Panc1 (cell line): ENCODE measurements at regions not wholly inside any gene's neighbourhood (a gene's known extent, or its start where the extent isn't known, plus 50 kb on each side); places are given as distances from the start of the nearest gene placed in this dataset.

Source experiments
- ATAC-seq: fragments of 200-7000 bp; cut with Tn5 transposase; 2 replicates; pipeline ENCODE4 v1.9.1; 2020; ENCODE audit warnings: mild to moderate bottlenecking, moderate library complexity
- BruUV-seq: library from RNA; stranded (reverse); fragments of 400-500 nt; replicated peaks from 2 replicates; lab custom pipeline; 2021; lab: Mats Ljungman, UMichigan
- CTCF ChIA-PET: fragments of 300-600 bp; sonication (Branson Sonifier 250); formaldehyde crosslinking; loops from one replicate; lab custom pipeline; 2022; ENCODE audit warnings: antibody characterized with exemption; lab: Charles Lee
- POLR2A ChIA-PET: fragments of 300-600 bp; sonication (Branson Sonifier 250); formaldehyde crosslinking; loops from one replicate; lab custom pipeline; 2022; ENCODE audit warnings: antibody characterized with exemption; lab: Charles Lee
- DNase-seq: peaks from one replicate; pipeline ENCODE4 v3.0.0-alpha.2; 2010; ENCODE audit warnings: low read depth, low spot score
- H3K27ac ChIP-seq: 2 replicates; pipeline ENCODE4 v1.5.1; 2011; ENCODE audit warnings: mild to moderate bottlenecking, low read length, inconsistent platforms
- H3K27me3 ChIP-seq: fragments of 200-500 bp; sonication (Bioruptor generic); 2 replicates; pipeline ENCODE4 v1.6.0; 2014; ENCODE audit warnings: low read length, inconsistent platforms; ENCODE audit not compliant: control insufficient read depth, insufficient read depth
- H3K36me3 ChIP-seq: fragments of 200-500 bp; sonication (Bioruptor generic); 2 replicates; pipeline ENCODE4 v1.5.1; 2014; ENCODE audit warnings: inconsistent platforms, mild to moderate bottlenecking, low read length, moderate library complexity; ENCODE audit not compliant: control insufficient read depth, insufficient read depth
- H3K4me1 ChIP-seq: 2 replicates; pipeline ENCODE4 v1.5.1; 2011; ENCODE audit warnings: inconsistent platforms, mild to moderate bottlenecking, low read length, moderate library complexity; ENCODE audit not compliant: control insufficient read depth, insufficient read depth
- H3K4me3 ChIP-seq, 2 experiments: 2 replicates each; pipeline ENCODE4 v1.5.1; 2011 to 2012; ENCODE audit warnings: low read depth in 2 of 2, low read length in 2 of 2, mild to moderate bottlenecking in 2 of 2, inconsistent platforms in 1 of 2, moderate library complexity in 1 of 2
- H3K9me3 ChIP-seq: fragments of 200-500 bp; sonication (Bioruptor generic); 2 replicates; pipeline ENCODE4 v1.5.1; 2014; ENCODE audit warnings: low read depth, mild to moderate bottlenecking, inconsistent platforms, low read length, moderate library complexity; ENCODE audit not compliant: control insufficient read depth, insufficient read depth
- POLR2AphosphoS5 ChIP-seq: IDR thresholded peaks from 2 replicates; pipeline ENCODE4 v1.6.1; 2012; ENCODE audit warnings: mild to moderate bottlenecking, low read depth, low read length, moderate library complexity
- SIN3A ChIP-seq: IDR thresholded peaks from 2 replicates; pipeline ENCODE4 v1.6.1; 2012; ENCODE audit warnings: low read depth, mild to moderate bottlenecking, low read length, moderate library complexity, borderline replicate concordance; ENCODE audit not compliant: insufficient read depth
- TCF7L2 ChIP-seq: IDR thresholded peaks from 2 replicates; pipeline ENCODE4 v1.6.1; 2011; ENCODE audit warnings: mild to moderate bottlenecking, low read depth, low read length, inconsistent platforms
- in situ Hi-C: cut with HindIII; loops from 2 replicates; pipeline ENCODE4 v1.10.0; 2016; ENCODE audit warnings: low sequenced_read_pairs, low pct_unique_long_range_greater_than_20kb
- intact Hi-C: fragments of 100-400 bp; cut with micrococcal nuclease; formaldehyde crosslinking; loops from one replicate; pipeline ENCODE4 v1.10.0; 2022; ENCODE audit not compliant: unreplicated experiment
- TF ChIP-seq, protein P1 (sequence below), 2 experiments: IDR thresholded peaks; 2 replicates each; pipeline ENCODE4 v1.6.1; 2011 to 2012; ENCODE audit warnings: low read depth in 2 of 2, control low read depth in 1 of 2, low read length in 1 of 2, mild to moderate bottlenecking in 1 of 2, moderate library complexity in 1 of 2; ENCODE audit not compliant: insufficient read depth in 1 of 2
- TF ChIP-seq, protein P2 (sequence below): fragments of 450-650 bp; IDR thresholded peaks from 2 replicates; pipeline ENCODE4 v1.5.1; 2017; ENCODE audit warnings: mild to moderate bottlenecking

DNA sequence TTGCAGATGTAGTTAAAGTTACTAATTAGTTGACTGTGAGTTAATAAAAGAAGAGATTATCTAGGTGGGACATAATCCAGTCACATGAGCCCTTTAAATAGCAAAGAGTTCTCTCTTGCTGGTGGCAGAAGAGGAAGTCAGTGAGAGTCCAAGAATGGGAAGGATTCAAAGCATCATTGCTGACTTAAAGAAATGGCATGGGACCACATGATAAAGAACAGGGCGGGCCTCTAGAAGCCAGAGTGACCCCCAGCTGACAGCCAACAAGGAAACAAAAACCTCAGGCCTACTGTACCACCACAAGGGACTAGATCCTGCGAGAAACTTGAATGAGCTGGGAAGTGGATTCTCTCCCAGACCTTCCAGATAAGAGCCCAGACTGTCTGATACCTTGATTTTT lies 447.2 kb upstream of the CCDC54 start:
- ChIA-PET POLR2A (no interaction called here), CTCF (no interaction called here)
- TF ChIP-seq POLR2AphosphoS5, result no peak
- TF ChIP-seq SIN3A, result no peak
- TF ChIP-seq, protein P1, sequence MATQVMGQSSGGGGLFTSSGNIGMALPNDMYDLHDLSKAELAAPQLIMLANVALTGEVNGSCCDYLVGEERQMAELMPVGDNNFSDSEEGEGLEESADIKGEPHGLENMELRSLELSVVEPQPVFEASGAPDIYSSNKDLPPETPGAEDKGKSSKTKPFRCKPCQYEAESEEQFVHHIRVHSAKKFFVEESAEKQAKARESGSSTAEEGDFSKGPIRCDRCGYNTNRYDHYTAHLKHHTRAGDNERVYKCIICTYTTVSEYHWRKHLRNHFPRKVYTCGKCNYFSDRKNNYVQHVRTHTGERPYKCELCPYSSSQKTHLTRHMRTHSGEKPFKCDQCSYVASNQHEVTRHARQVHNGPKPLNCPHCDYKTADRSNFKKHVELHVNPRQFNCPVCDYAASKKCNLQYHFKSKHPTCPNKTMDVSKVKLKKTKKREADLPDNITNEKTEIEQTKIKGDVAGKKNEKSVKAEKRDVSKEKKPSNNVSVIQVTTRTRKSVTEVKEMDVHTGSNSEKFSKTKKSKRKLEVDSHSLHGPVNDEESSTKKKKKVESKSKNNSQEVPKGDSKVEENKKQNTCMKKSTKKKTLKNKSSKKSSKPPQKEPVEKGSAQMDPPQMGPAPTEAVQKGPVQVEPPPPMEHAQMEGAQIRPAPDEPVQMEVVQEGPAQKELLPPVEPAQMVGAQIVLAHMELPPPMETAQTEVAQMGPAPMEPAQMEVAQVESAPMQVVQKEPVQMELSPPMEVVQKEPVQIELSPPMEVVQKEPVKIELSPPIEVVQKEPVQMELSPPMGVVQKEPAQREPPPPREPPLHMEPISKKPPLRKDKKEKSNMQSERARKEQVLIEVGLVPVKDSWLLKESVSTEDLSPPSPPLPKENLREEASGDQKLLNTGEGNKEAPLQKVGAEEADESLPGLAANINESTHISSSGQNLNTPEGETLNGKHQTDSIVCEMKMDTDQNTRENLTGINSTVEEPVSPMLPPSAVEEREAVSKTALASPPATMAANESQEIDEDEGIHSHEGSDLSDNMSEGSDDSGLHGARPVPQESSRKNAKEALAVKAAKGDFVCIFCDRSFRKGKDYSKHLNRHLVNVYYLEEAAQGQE (IDR thresholded peaks at IDR 0.05; ENCODE audit: insufficient read depth in 1 of 2, low read depth in 2 of 2, low read length in 1 of 2), result no peak
- TF ChIP-seq TCF7L2, result no peak
- TF ChIP-seq, protein P2, sequence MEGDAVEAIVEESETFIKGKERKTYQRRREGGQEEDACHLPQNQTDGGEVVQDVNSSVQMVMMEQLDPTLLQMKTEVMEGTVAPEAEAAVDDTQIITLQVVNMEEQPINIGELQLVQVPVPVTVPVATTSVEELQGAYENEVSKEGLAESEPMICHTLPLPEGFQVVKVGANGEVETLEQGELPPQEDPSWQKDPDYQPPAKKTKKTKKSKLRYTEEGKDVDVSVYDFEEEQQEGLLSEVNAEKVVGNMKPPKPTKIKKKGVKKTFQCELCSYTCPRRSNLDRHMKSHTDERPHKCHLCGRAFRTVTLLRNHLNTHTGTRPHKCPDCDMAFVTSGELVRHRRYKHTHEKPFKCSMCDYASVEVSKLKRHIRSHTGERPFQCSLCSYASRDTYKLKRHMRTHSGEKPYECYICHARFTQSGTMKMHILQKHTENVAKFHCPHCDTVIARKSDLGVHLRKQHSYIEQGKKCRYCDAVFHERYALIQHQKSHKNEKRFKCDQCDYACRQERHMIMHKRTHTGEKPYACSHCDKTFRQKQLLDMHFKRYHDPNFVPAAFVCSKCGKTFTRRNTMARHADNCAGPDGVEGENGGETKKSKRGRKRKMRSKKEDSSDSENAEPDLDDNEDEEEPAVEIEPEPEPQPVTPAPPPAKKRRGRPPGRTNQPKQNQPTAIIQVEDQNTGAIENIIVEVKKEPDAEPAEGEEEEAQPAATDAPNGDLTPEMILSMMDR, result no peak
- no peaks in the 10 kb centered on the region for H3K9me3 ChIP-seq
- DNase-seq (no peak), ATAC-seq (no peak)
- no peaks in the 10 kb centered on the region for H3K36me3 ChIP-seq
- intact Hi-C loops (no loop called here), in situ Hi-C loops (no loop called here)
- no peak overlapping the region for H3K27ac ChIP-seq
- no peaks in the 10 kb centered on the region for H3K4me1 ChIP-seq
- H3K27me3 ChIP-seq, result no peaks in the 10 kb centered on the region
- BruUV-seq, result no TSS peak
- H3K4me3 ChIP-seq, result no peak overlapping the region

- TF ChIP-seq POLR2AphosphoS5 (no peak), TCF7L2 (no peak), SIN3A (no peak)
- TF ChIP-seq, protein P2, result no peak
- TF ChIP-seq, protein P1 (IDR thresholded peaks at IDR 0.05; ENCODE audit: insufficient read depth in 1 of 2, low read depth in 2 of 2, low read length in 1 of 2), result no peak
- H3K4me3 ChIP-seq, result no peak overlapping the region
- ChIA-PET CTCF (no interaction called here), POLR2A (no interaction called here)
- intact Hi-C loops (no loop called here), in situ Hi-C loops (no loop called here)
- H3K27ac ChIP-seq, result no peak overlapping the region
- no TSS peak for BruUV-seq
- ATAC-seq (no peak), DNase-seq (no peak)
- no peaks in the 10 kb centered on the region for H3K4me1 ChIP-seq
- no peaks in the 10 kb centered on the region for H3K9me3 ChIP-seq
- no peaks in the 10 kb centered on the region for H3K27me3 ChIP-seq
- no peaks in the 10 kb centered on the region for H3K36me3 ChIP-seq
Observed at GRCh38 chr3:106931904-106932303, 445.3 kb upstream of the CCDC54 start.
